Fibroblast of lung (primary cell): ENCODE measurements at regions not wholly inside any gene's neighbourhood (a gene's known extent, or its start where the extent isn't known, plus 50 kb on each side); places are given as distances from the start of the nearest gene placed in this dataset.

Experiments
- CTCF ChIP-seq, 2 donors: IDR thresholded peaks in 1 of 2; conservative IDR thresholded peaks in 1 of 2; 1 replicate in 1 of 2; 2 replicates in 1 of 2; pipeline ENCODE4 v1.5.1; 2011 to 2012; ENCODE audit warnings: low read length in 2 of 2, control low read depth in 1 of 2, inconsistent platforms in 1 of 2, low read depth in 1 of 2, mild to moderate bottlenecking in 1 of 2
- EZH2 ChIP-seq: IDR thresholded peaks from 2 replicates; pipeline ENCODE4 v1.5.1; 2012; ENCODE audit warnings: low read length, control low read depth, mild to moderate bottlenecking; ENCODE audit errors: missing control alignments

- TF ChIP-seq CTCF (conservative IDR thresholded peaks at IDR 0.05 in 1 of 2, IDR thresholded peaks at IDR 0.05 in 1 of 2; ENCODE audit: low read depth in 1 of 2, low read length in 2 of 2) (no peak), EZH2 (no peak)
Measured at GRCh38 chr7:28890137-28890536, 68.0 kb downstream of the TRIL start.
